Endothelial cell (in vitro differentiated cells): ENCODE measurements at regions not wholly inside any gene's neighbourhood (a gene's known extent, or its start where the extent isn't known, plus 50 kb on each side); places are given as distances from the start of the nearest gene placed in this dataset.

Experiments used
- DNase-seq: peaks from one replicate; pipeline ENCODE4 v3.0.0; 2021; ENCODE audit warnings: low spot score
- H3K27ac Mint-ChIP-seq: one replicate; pipeline ENCODE4 v1.8.0; 2021; ENCODE audit warnings: mixed read lengths, inconsistent platforms; ENCODE audit not compliant: unreplicated experiment
- H3K27me3 Mint-ChIP-seq: one replicate; pipeline ENCODE4 v1.8.0; 2021; ENCODE audit warnings: mild to moderate bottlenecking, moderate library complexity, mixed read lengths, inconsistent platforms; ENCODE audit not compliant: unreplicated experiment
- H3K36me3 Mint-ChIP-seq: one replicate; pipeline ENCODE4 v1.8.0; 2021; ENCODE audit warnings: mild to moderate bottlenecking, low read depth, mixed read lengths, inconsistent platforms; ENCODE audit not compliant: unreplicated experiment
- H3K4me1 Mint-ChIP-seq: one replicate; pipeline ENCODE4 v1.8.0; 2021; ENCODE audit warnings: mild to moderate bottlenecking, mixed read lengths, inconsistent platforms; ENCODE audit not compliant: unreplicated experiment
- H3K4me3 Mint-ChIP-seq: one replicate; pipeline ENCODE4 v1.8.0; 2021; ENCODE audit warnings: mild to moderate bottlenecking, mixed read lengths, inconsistent platforms; ENCODE audit not compliant: unreplicated experiment
- H3K9me3 Mint-ChIP-seq: one replicate; pipeline ENCODE4 v1.8.0; 2021; ENCODE audit warnings: mixed read lengths, inconsistent platforms; ENCODE audit not compliant: unreplicated experiment
- TF ChIP-seq, protein P1 (sequence below): fragments of 200-600 bp; sonication (generic); IDR thresholded peaks from one replicate; pipeline ENCODE4 v1.5.0; 2021; ENCODE audit warnings: antibody characterized with exemption; ENCODE audit not compliant: unreplicated experiment

DNA sequence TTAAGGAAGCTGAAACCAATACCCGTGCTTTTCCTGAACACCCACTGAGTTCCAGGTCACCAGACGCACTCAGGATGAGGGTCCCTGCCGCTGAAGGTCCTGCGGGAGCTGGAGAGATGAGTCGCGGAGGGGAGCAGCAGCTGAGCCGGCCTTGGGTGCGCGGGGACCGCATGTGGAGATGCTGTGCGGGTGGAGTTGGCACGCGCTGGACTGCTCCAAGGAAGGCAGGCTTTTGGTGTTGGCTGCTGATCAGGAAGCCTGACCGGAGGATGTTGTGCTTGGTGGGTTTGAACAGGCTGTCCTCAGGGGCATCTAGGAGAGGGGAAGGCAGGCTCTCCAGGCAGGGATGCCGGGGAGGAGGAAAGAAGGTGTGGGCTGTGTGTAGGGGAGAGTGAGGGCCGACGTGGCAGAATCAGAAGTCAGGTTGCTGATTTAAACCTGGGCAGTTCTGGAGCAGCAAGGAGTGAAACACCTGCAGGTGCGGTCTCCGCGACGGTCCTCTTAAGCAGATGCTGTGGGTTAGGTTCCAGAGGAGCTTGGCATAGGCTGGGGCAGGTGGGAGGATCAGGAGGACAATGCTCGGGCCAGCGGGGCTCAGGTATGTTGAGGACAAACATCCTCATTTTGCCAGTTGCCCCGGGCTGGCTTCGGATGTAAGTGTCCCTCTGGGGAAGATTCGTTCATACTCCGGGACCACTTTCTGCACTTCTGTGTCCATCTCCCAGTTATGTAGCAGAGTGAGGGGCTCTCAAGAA is 197.5 kb upstream of the B3GAT1 start:
- TF ChIP-seq, protein P1, sequence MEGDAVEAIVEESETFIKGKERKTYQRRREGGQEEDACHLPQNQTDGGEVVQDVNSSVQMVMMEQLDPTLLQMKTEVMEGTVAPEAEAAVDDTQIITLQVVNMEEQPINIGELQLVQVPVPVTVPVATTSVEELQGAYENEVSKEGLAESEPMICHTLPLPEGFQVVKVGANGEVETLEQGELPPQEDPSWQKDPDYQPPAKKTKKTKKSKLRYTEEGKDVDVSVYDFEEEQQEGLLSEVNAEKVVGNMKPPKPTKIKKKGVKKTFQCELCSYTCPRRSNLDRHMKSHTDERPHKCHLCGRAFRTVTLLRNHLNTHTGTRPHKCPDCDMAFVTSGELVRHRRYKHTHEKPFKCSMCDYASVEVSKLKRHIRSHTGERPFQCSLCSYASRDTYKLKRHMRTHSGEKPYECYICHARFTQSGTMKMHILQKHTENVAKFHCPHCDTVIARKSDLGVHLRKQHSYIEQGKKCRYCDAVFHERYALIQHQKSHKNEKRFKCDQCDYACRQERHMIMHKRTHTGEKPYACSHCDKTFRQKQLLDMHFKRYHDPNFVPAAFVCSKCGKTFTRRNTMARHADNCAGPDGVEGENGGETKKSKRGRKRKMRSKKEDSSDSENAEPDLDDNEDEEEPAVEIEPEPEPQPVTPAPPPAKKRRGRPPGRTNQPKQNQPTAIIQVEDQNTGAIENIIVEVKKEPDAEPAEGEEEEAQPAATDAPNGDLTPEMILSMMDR, result no peak
- H3K4me1 Mint-ChIP-seq, result no peaks in the 10 kb centered on the region
- H3K36me3 Mint-ChIP-seq, result peaks cover 3% of the 10 kb centered on the region
- H3K27ac Mint-ChIP-seq, result no peak overlapping the region
- no peaks in the 10 kb centered on the region for H3K9me3 Mint-ChIP-seq
- H3K4me3 Mint-ChIP-seq, result no peak overlapping the region
- peaks cover 15% of the 10 kb centered on the region for H3K27me3 Mint-ChIP-seq
- no peak for DNase-seq

DNA sequence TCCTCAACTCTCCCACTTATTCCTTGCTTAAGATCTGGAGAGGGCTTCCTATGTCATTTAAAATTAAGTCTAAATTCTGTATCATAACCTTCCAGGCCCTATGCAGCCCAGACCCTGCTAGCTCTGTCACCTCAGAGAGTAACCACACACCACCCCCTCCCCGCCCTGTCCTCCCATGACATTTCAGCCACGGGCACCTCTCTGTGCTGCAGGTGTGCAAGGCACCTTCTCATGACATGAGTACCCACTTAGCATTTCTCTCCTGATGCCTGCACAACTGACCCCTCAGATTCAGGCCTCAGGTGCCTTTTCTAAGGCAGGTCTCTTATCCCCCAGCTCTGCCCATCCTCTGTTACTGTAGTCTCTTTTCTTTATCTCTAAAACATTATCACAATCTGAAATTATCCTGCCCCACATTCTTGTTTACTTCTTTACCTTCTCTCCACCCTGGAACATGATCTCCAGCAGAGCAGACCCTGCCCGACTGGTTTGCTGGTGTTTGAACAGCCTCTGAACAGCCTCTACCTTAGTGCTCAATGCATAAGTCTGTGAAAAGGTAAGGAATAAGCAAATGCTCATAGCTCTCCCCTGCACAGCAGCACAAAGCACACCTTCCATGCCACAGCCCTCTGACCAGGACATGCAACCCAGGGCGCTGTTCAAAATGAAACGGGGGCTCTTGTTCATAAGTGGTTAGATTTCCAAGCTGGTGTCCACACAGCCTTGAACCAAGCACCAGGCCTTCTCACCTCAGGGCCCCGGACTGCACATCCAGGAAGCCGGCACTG is 196.1 kb upstream of the B3GAT1 start:
- H3K27me3 Mint-ChIP-seq, result peaks cover 10% of the 10 kb centered on the region
- no peaks in the 10 kb centered on the region for H3K9me3 Mint-ChIP-seq
- no peak for DNase-seq
- H3K36me3 Mint-ChIP-seq, result peaks cover 3% of the 10 kb centered on the region
- no peaks in the 10 kb centered on the region for H3K4me1 Mint-ChIP-seq
- H3K4me3 Mint-ChIP-seq, result no peak overlapping the region
- H3K27ac Mint-ChIP-seq, result peak overlapping the region; percentile 26
- TF ChIP-seq, protein P1, result no peak

DNA sequence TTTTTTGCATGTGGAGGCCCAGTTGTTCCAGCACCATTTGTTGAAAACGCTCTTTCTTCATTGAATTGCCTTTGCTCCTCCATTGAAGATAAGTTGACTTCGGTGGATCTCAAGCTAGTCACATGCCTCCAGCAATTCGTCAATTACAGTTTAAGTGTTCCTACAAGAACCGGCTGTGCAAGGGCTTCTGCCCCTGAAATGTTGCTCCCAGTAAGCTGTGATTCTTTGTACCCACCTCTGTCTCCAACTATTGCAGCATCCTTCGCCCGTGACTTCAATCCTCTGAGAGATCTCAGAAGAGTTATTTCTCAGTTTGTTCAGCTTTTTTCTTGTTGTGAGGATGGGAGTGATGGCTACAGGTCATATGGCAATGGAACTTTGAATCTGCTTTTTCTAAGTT is 194.2 kb upstream of the B3GAT1 start:
- DNase-seq, result no peak
- Mint-ChIP-seq H3K27me3 (peaks cover 7% of the 10 kb centered on the region), H3K9me3 (no peaks in the 10 kb centered on the region), H3K4me1 (no peaks in the 10 kb centered on the region), H3K4me3 (no peak overlapping the region), H3K27ac (no peak overlapping the region), H3K36me3 (no peaks in the 10 kb centered on the region)
- TF ChIP-seq, protein P1, result no peak

DNA sequence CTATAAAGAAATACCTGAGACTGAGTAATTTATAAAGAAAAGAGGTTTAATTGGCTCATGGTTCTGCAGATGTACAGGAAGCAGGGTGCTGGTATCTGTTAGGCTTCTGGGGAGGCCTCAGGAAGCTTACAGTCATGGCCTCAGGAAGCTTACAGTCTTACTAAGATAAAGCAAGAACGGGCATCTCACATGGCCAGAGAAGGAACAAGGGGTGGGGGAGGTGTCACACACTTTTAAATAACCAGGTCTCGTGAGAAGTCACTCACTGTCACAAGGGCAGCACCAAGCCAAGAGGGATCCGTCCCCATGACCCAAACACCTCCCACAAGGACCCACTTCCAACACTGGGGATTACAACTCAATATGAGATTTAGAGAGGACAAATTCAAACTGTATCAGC is 192.8 kb upstream of the B3GAT1 start:
- TF ChIP-seq, protein P1, result no peak
- Mint-ChIP-seq H3K36me3 (no peaks in the 10 kb centered on the region), H3K9me3 (no peaks in the 10 kb centered on the region), H3K27me3 (peaks cover 7% of the 10 kb centered on the region), H3K4me1 (no peaks in the 10 kb centered on the region), H3K27ac (no peak overlapping the region), H3K4me3 (no peak overlapping the region)
- DNase-seq, result no peak

DNA sequence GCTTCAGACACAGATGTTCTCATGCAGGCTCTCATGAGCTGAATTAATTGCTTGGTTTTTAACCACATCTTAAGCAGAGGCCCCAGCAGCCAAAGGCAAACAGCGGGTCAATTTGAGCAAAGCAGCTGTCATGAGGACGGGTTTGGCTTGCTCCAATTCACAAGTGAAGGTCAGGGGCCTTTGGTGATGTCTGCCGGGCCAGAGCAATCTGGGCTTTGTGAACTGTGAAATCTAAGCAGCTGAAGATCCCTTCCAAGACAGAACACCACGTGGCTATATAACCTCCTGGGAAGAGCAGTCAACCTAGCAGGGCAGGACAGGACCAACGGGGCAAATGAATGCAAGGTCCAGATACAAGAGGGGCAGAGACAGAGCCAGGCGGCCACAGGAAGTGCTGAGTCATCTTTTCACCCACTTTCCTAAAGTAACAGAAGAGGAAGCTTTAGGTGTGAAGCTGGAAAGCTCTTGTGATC is 187.3 kb upstream of the B3GAT1 start:
- H3K27ac Mint-ChIP-seq, result no peak overlapping the region
- no peaks in the 10 kb centered on the region for H3K36me3 Mint-ChIP-seq
- peaks cover 2% of the 10 kb centered on the region for H3K27me3 Mint-ChIP-seq
- no peak overlapping the region for H3K4me3 Mint-ChIP-seq
- H3K4me1 Mint-ChIP-seq, result peaks cover 4% of the 10 kb centered on the region
- no peaks in the 10 kb centered on the region for H3K9me3 Mint-ChIP-seq
- DNase-seq, result no peak
- TF ChIP-seq, protein P1, result no peak
